Ureter (tissue), 1 donor: ENCODE measurements at regions not wholly inside any gene's neighbourhood (a gene's known extent, or its start where the extent isn't known, plus 50 kb on each side); places are given as distances from the start of the nearest gene placed in this dataset.

ENCODE experiments used
- DNase-seq: peaks from one replicate; pipeline ENCODE4 v3.0.0-alpha.2; 2020; ENCODE audit warnings: low spot score
- donor health status: DM: yes; HTN: yes; CAD: no.

GRCh38 chr9:99436616-99437015 is 214.5 kb downstream of the SEC61B start:
- DNase-seq: no peak

DNA sequence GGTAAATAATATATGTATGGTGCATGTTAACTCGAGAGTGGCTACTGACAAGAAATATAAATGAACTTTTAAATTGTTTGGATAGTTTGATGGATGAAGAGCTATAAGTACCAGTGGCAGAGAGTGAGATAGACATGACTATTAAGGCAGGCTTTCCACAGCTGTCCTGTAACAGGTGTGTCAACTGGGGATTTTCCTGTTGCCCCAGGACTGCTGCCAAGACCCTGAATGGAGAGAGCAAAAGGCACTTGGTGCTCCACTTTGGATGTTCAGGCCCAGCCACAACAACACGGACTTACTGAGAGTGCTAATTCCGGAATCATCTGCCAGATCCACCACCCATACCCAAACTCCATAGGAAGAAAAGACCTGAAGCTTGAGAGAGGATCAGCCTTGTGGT is 215.1 kb downstream of the SEC61B start:
- no peak for DNase-seq

DNA sequence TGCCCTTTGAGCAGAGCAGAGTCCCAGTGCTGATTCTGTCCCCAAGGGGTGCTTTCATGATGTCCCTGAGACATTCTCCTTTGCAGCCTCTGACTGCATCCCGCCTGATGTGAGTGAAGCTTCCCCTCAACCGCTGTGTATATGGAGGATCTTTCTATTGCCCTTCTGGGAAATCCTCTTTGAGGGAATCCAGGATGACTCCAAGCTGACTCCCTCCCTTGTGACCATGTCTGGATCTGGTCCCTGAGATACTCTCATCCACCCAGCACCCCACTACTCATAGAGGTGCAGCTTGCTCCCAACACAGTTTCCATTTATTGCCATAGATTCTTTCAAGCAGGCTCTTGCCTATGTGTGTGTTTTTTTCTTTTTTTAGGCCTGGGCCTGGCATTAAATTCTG is 216.5 kb downstream of the SEC61B start:
- DNase-seq: no peak

GRCh38 chr9:99441829-99442228 is 219.7 kb downstream of the SEC61B start:
- DNase-seq: no peak

GRCh38 chr9:99445371-99445891 is 223.3 kb downstream of the SEC61B start:
- no peak for DNase-seq

GRCh38 chr9:99445920-99446319 is 223.8 kb downstream of the SEC61B start:
- DNase-seq: no peak

DNA sequence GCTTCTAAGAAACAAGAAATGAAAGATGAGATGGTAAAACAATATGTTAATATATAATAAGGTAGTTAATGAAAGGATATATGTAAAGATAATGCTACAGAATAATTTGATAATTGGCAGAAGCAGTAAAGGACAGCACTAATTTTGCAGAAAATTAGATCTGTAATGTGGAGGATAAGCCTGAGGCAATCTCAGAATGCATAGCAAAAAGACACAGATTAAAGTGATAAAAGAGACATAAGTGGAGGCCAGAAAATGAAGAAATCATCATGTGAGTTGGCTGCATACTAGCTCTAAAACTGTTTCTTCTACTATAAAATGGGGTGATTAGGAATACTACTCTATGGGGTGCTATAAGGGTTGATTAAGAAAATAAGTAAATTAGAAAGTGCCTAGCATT is 225.9 kb downstream of the SEC61B start:
- no peak for DNase-seq

- no peak for DNase-seq
Measured at GRCh38 chr9:99449726-99450125, 227.6 kb downstream of the SEC61B start.

DNA sequence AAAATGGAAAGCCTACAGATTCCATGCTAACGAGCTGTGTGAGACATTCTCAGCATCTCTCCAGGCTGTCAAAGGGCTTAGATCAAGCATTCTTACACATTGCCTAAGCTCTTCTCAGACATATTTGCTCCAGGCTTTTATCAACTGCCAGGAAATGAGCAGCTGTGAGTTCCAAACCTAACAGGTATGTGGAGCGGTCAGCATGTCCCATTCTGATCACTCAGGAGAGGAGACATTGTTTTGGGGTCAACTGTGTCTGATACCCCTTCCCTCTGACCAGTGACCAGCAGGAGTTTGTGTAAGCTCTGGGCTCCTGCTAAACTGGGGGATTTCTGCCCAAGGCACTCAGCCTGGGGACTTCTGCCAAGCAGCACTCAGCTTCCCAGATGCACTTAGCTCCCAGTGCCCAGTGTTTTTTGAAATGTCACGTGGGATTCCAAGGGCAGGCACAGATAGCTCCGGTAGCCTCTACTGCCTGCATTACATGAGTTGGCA is 229.1 kb downstream of the SEC61B start:
- no peak for DNase-seq

DNA sequence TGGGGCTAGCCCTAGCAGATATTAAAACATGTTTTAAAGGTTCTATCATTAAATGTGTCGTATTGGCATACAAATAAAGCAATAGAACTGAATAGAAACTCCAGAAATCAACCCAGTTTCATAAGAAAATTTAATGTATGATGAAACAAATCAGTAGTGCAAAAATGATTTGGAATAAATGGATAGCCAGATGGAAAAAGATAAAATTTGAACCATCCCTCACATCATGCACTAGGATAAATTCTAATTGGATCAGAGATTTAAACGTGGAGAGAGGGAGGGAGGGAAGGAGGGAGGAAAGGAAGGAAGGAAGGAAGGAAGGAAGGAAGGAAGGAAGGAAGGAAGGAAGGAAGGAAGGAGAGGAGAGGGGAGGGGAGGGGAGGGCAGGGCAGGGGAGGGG is 235.3 kb downstream of the SEC61B start:
- no peak for DNase-seq

GRCh38 chr9:99457981-99458380 is 235.9 kb downstream of the SEC61B start:
- DNase-seq: no peak

- no peak for DNase-seq
Measured at GRCh38 chr9:99459919-99460318, 237.8 kb downstream of the SEC61B start.

DNA sequence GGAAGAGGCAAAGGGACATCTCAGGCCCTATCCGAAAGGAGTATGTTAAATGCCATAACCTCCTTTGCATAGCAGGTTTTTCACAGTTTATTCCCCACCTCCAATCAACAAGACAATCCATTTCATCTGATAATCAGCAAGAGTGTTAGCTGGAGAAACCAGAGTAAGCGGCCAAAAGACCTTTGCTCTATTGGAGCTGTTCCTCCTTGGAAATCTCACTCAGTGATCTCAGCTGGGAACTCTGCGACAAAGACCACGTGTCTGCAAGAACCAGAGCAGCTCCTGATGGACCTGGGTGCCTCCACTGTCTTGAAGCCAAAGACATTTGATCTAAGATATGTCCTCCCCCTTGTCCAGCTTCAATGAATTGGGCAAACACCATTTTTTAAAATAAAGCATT is 241.0 kb downstream of the SEC61B start:
- no peak for DNase-seq

- no peak for DNase-seq
Measured at GRCh38 chr9:99464568-99464967, 242.5 kb downstream of the SEC61B start.

- no peak for DNase-seq
Measured at GRCh38 chr9:99465231-99465907, 243.3 kb downstream of the SEC61B start.

GRCh38 chr9:99466104-99466503 is 244.0 kb downstream of the SEC61B start:
- DNase-seq: no peak

- no peak for DNase-seq
Measured at GRCh38 chr9:99466781-99467180, 244.7 kb downstream of the SEC61B start.

GRCh38 chr9:99471033-99471432 is 249.0 kb downstream of the SEC61B start:
- no peak for DNase-seq

DNA sequence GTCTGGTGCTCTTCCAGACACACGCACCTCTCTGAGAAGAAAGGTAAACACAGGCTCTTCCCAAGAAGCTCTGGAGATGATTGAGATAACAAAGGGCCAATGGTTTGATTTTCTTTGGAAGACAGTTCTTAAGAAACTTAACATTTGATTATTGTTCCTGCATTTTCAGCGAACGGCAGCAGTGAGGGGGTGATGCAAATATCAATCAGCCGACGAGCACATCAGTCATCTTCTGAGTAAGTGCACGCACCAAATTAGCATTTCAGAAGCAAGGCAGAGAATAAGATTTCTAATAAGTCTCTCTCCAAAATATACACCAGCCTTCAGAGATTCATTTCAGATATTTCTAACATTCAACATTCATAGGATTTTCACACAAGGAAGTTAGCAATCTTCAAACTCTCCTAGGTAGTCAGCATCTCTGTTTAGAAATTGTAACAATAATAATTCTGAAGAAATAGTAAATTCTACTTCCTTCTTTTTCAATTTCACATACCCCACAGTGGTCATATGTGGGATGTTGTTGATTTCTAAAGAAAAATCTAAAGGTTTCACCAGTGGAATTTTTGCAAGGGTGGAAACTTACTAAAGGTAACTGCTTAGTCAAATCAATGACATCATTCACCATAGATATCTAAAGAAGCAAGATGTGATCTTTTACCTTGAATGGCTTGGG is 250.3 kb downstream of the SEC61B start:
- DNase-seq: no peak

GRCh38 chr9:99472916-99473245 is 250.8 kb downstream of the SEC61B start:
- DNase-seq: no peak

- DNase-seq: no peak
Measured at GRCh38 chr9:99474186-99474585, 252.1 kb downstream of the SEC61B start.

- no peak for DNase-seq
Measured at GRCh38 chr9:99475401-99476065, 253.5 kb downstream of the SEC61B start.

DNA sequence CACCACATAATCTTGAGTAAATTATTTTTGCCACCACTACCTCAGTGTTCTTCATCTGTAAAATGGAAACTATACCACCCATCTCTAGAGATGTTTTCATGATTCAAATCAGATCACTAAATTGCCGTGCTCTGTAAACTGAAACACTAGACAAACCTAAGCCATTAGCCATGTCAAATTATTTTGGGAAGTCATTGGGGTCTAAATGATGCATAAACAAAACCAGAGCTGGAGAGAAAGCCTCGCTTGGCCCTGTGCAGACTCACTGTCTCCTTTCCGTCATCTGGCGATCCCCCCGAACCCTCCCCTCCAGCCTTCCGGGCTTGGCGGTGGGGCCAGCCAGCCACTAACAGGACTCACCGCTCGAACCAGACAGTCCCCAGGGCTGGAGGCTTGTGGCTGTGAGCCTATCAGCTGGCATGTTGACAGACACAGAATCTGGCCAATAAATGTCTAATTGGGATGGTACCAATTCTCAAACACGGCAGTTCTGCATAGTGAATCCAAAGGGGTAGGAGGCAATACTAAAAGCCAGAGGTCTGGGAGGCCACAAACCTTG is 256.5 kb downstream of the SEC61B start:
- DNase-seq: no peak
